Thyroid gland (tissue), 4 donors: ENCODE measurements at regions not wholly inside any gene's neighbourhood (a gene's known extent, or its start where the extent isn't known, plus 50 kb on each side); places are given as distances from the start of the nearest gene placed in this dataset.

Experiments
- DNase-seq, 2 donors: peaks; one replicate each; pipeline ENCODE4 v3.0.0-alpha.2; 2019
- H3K27ac ChIP-seq, 3 donors: fragments of 200-600 bp; sonication (generic); 1 replicate in 2 of 3; 2 replicates in 1 of 3; pipeline ENCODE4 v1.5.1; 2016 to 2019; ENCODE audit warnings: mild to moderate bottlenecking in 1 of 3, moderate library complexity in 1 of 3
- H3K27me3 ChIP-seq: fragments of 200-600 bp; sonication (generic); one replicate; pipeline ENCODE4 v1.5.1; 2019
- H3K36me3 ChIP-seq, 2 donors: fragments of 200-600 bp; sonication (generic); one replicate each; pipeline ENCODE4 v1.5.1; 2016 to 2019
- H3K4me1 ChIP-seq, 2 donors: fragments of 200-600 bp; sonication (generic); one replicate each; pipeline ENCODE4 v1.5.1; 2017 to 2019
- H3K4me3 ChIP-seq, 3 donors: fragments of 200-600 bp; sonication (generic); replicated peaks in 1 of 3; 1 replicate in 2 of 3; 2 replicates in 1 of 3; pipeline ENCODE4 v1.5.1; 2016; ENCODE audit warnings: mild to moderate bottlenecking in 1 of 3
- H3K9me3 ChIP-seq: fragments of 200-600 bp; sonication (generic); one replicate; pipeline ENCODE4 v1.5.1; 2017
- POLR2A ChIP-seq, 2 donors: fragments of 450-650 bp; IDR thresholded peaks; one replicate each; pipeline ENCODE4 v1.6.1; 2017; ENCODE audit warnings: antibody characterized with exemption in 2 of 2, mild to moderate bottlenecking in 2 of 2, moderate library complexity in 1 of 2
- WGBS, 2 donors: methylation state at CpG; one replicate each; pipeline ENCODE4 v1.1.5; 2017; 5-methylcytosine and 5-hydroxymethylcytosine counted together
- intact Hi-C: fragments of 100-400 bp; cut with DNase I; formaldehyde crosslinking; loops from one replicate; pipeline ENCODE4 v1.15.1; 2023
- TF ChIP-seq, protein P1 (sequence below), 6 experiments: fragments of 200-600 bp in 3 of 6; fragments of 450-650 bp in 3 of 6; sonication (generic) in 3 of 6; IDR thresholded peaks; one replicate each; pipeline ENCODE4 v1.5.1; 2016 to 2019; ENCODE audit warnings: antibody characterized with exemption in 6 of 6, mild to moderate bottlenecking in 2 of 6, inconsistent platforms in 1 of 6, moderate library complexity in 1 of 6

DNA sequence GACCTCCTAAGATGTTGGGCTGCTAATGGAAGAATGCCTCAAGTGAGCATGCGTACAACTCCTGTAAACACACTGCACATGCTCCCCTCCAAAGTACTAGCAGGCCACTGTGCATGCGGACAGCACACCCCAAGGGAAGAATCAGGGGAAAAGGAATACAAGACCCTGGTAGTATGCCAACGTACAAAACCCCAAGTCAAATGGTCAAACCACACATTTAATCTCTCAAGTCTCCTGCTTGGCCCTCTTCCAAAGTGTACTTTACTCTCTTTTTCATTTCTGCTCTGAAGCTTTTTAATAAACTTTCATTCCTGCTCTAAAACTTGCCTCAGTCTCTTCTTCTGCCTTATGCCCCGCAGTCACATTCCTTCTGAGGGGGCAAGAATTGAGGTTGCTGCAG lies 466.4 kb downstream of the DMRTA1 start:
- no peak overlapping the region for H3K4me3 ChIP-seq
- DNase-seq: no peak

GRCh38 chr9:22913518-22913917 lies 466.9 kb downstream of the DMRTA1 start:
- no peak for DNase-seq
- intact Hi-C loops: no loop called here
- no peaks in the 10 kb centered on the region for H3K36me3 ChIP-seq
- no peak overlapping the region for H3K4me3 ChIP-seq
- H3K9me3 ChIP-seq: no peaks in the 10 kb centered on the region
- no peak overlapping the region for H3K27ac ChIP-seq
- no peak for TF ChIP-seq POLR2A (IDR thresholded peaks at IDR 0.05)
- TF ChIP-seq, protein P1, sequence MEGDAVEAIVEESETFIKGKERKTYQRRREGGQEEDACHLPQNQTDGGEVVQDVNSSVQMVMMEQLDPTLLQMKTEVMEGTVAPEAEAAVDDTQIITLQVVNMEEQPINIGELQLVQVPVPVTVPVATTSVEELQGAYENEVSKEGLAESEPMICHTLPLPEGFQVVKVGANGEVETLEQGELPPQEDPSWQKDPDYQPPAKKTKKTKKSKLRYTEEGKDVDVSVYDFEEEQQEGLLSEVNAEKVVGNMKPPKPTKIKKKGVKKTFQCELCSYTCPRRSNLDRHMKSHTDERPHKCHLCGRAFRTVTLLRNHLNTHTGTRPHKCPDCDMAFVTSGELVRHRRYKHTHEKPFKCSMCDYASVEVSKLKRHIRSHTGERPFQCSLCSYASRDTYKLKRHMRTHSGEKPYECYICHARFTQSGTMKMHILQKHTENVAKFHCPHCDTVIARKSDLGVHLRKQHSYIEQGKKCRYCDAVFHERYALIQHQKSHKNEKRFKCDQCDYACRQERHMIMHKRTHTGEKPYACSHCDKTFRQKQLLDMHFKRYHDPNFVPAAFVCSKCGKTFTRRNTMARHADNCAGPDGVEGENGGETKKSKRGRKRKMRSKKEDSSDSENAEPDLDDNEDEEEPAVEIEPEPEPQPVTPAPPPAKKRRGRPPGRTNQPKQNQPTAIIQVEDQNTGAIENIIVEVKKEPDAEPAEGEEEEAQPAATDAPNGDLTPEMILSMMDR (IDR thresholded peaks at IDR 0.05): no peak
- no peaks in the 10 kb centered on the region for H3K4me1 ChIP-seq
- 61 to 73% methylated on average over 4 of the region's 4 CpGs for WGBS, 2 donors
- H3K27me3 ChIP-seq: no peaks in the 10 kb centered on the region

More for the DNA sequence above, 466.4 kb downstream of the DMRTA1 start:
- no peaks in the 10 kb centered on the region for H3K4me1 ChIP-seq
- no peaks in the 10 kb centered on the region for H3K9me3 ChIP-seq
- no peaks in the 10 kb centered on the region for H3K36me3 ChIP-seq
- 61 to 62% methylated on average over 4 of the region's 4 CpGs for WGBS, 2 donors
- H3K27ac ChIP-seq: no peak overlapping the region
- intact Hi-C loops: no loop called here
- no peaks in the 10 kb centered on the region for H3K27me3 ChIP-seq
- TF ChIP-seq POLR2A (IDR thresholded peaks at IDR 0.05): no peak
- TF ChIP-seq, protein P1 (IDR thresholded peaks at IDR 0.05): no peak

DNA sequence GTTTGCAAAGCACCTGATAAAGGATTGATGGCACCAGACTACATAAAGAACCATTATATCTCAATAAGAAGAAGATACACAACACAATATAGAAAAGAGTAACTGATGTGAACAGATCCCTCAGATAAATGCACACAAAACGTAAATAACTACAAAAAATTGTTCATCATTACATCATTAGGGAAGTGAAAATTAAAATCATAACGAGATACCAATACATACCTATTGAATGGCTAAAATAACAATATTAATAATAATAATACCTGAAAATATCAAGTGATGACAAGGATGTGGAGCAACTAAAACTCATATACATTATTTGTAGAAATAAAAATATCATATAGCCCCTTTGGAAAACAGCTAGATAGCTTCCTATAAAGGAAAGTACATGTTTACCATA lies 469.5 kb downstream of the DMRTA1 start:
- H3K4me1 ChIP-seq: no peaks in the 10 kb centered on the region
- H3K9me3 ChIP-seq: no peaks in the 10 kb centered on the region
- no peaks in the 10 kb centered on the region for H3K27me3 ChIP-seq
- WGBS, 2 donors: 72 to 76% methylated on average over 2 of the region's 2 CpGs
- intact Hi-C loops: no loop called here
- H3K27ac ChIP-seq: no peak overlapping the region
- TF ChIP-seq, protein P1 (IDR thresholded peaks at IDR 0.05): no peak
- TF ChIP-seq POLR2A (IDR thresholded peaks at IDR 0.05): no peak
- DNase-seq: no peak
- H3K4me3 ChIP-seq: no peak overlapping the region
- H3K36me3 ChIP-seq: no peaks in the 10 kb centered on the region

DNA sequence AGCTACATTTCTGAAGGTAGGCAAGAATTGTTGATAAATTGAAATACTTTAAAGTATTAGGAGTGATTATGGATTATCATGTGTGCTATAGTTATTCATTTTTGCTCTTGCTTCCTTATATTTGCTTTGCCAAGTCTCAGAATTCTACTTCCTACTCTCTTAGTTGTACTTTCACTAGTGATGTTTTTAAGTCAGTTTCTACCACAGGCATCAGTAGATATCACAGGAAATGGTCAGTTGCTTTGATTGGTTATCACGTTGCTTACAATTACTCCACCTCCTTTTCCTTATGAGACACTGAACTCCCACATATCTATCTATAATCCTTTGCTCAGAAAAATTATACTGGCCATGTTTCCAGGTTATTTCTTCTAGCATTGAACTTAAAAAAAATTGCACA lies 472.8 kb downstream of the DMRTA1 start:
- H3K4me1 ChIP-seq: no peaks in the 10 kb centered on the region
- no peaks in the 10 kb centered on the region for H3K36me3 ChIP-seq
- H3K9me3 ChIP-seq: no peaks in the 10 kb centered on the region
- H3K4me3 ChIP-seq: no peak overlapping the region
- no peaks in the 10 kb centered on the region for H3K27me3 ChIP-seq
- no peak for TF ChIP-seq POLR2A (IDR thresholded peaks at IDR 0.05)
- TF ChIP-seq, protein P1 (IDR thresholded peaks at IDR 0.05): no peak
- WGBS, 2 donors: 75 to 83% methylated on average over 1 of the region's 1 CpG
- intact Hi-C loops: no loop called here
- no peak overlapping the region for H3K27ac ChIP-seq
- DNase-seq: no peak

- Histone ChIP-seq H3K36me3 (no peaks in the 10 kb centered on the region), H3K27ac (no peak overlapping the region), H3K4me3 (no peak overlapping the region), H3K9me3 (no peaks in the 10 kb centered on the region), H3K27me3 (no peaks in the 10 kb centered on the region), H3K4me1 (no peaks in the 10 kb centered on the region)
- intact Hi-C loops: no loop called here
- DNase-seq: no peak
- WGBS, 2 donors: 32 to 33% methylated on average over 3 of the region's 3 CpGs
- TF ChIP-seq, protein P1 (IDR thresholded peaks at IDR 0.05): no peak
- no peak for TF ChIP-seq POLR2A (IDR thresholded peaks at IDR 0.05)
These were observed 475.1 kb downstream of the DMRTA1 start for GRCh38 chr9:22921742-22922141.
